Neural crest cell (in vitro differentiated cells): ENCODE measurements at regions not wholly inside any gene's neighbourhood (a gene's known extent, or its start where the extent isn't known, plus 50 kb on each side); places are given as distances from the start of the nearest gene placed in this dataset.

Source experiments
- DNase-seq: peaks from one replicate; pipeline ENCODE4 v3.0.0; 2021; ENCODE audit warnings: low read depth, mixed read lengths, low spot score
- H3K27ac Mint-ChIP-seq: one replicate; pipeline ENCODE4 v1.8.0; 2021; ENCODE audit warnings: mild to moderate bottlenecking, mixed read lengths; ENCODE audit not compliant: unreplicated experiment
- H3K27me3 Mint-ChIP-seq: 2 replicates; pipeline ENCODE4 v1.8.0; 2021; ENCODE audit warnings: low read depth, mild to moderate bottlenecking, mixed read lengths
- H3K36me3 Mint-ChIP-seq: 2 replicates; pipeline ENCODE4 v1.8.0; 2021; ENCODE audit warnings: low read depth, mild to moderate bottlenecking, mixed read lengths
- H3K4me1 Mint-ChIP-seq: 2 replicates; pipeline ENCODE4 v1.8.0; 2021; ENCODE audit warnings: mixed read lengths
- H3K4me3 Mint-ChIP-seq: one replicate; pipeline ENCODE4 v1.8.0; 2021; ENCODE audit warnings: mild to moderate bottlenecking, mixed read lengths
- H3K9me3 Mint-ChIP-seq: 2 replicates; pipeline ENCODE4 v1.8.0; 2021; ENCODE audit warnings: mixed read lengths
- TF ChIP-seq, protein P1 (sequence below): fragments of 200-600 bp; sonication (generic); conservative IDR thresholded peaks from 2 replicates; pipeline ENCODE4 v1.5.0; 2021; ENCODE audit warnings: antibody characterized with exemption, mild to moderate bottlenecking

DNA sequence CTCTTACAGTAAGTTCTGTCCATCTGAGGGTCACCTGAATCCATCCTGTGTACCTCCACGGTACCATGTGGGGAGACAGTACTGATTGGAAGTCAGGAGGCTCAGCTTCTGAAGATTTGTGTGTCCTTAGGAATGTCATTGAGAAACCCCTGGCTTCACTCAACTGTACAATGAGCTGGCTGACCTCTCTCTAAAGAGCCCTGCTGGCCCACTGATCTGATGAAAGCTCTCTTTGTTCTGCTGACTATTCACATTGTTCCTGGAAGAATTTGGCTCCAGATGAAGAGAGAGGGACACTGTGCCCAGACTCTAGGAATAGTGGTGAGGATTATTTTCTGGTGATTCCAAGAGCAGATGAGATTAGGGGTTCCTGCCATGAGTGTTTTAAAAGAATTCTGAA lies 141.2 kb downstream of the LURAP1L start:
- TF ChIP-seq, protein P1, sequence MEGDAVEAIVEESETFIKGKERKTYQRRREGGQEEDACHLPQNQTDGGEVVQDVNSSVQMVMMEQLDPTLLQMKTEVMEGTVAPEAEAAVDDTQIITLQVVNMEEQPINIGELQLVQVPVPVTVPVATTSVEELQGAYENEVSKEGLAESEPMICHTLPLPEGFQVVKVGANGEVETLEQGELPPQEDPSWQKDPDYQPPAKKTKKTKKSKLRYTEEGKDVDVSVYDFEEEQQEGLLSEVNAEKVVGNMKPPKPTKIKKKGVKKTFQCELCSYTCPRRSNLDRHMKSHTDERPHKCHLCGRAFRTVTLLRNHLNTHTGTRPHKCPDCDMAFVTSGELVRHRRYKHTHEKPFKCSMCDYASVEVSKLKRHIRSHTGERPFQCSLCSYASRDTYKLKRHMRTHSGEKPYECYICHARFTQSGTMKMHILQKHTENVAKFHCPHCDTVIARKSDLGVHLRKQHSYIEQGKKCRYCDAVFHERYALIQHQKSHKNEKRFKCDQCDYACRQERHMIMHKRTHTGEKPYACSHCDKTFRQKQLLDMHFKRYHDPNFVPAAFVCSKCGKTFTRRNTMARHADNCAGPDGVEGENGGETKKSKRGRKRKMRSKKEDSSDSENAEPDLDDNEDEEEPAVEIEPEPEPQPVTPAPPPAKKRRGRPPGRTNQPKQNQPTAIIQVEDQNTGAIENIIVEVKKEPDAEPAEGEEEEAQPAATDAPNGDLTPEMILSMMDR, result no peak
- H3K9me3 Mint-ChIP-seq, result no peaks in the 10 kb centered on the region
- H3K27me3 Mint-ChIP-seq, result no peaks in the 10 kb centered on the region
- peaks cover 26% of the 10 kb centered on the region for H3K4me1 Mint-ChIP-seq
- peak; percentile 22 for DNase-seq
- peak overlapping the region; percentile 90 for H3K27ac Mint-ChIP-seq
- H3K4me3 Mint-ChIP-seq, result no peak overlapping the region
- no peaks in the 10 kb centered on the region for H3K36me3 Mint-ChIP-seq

DNA sequence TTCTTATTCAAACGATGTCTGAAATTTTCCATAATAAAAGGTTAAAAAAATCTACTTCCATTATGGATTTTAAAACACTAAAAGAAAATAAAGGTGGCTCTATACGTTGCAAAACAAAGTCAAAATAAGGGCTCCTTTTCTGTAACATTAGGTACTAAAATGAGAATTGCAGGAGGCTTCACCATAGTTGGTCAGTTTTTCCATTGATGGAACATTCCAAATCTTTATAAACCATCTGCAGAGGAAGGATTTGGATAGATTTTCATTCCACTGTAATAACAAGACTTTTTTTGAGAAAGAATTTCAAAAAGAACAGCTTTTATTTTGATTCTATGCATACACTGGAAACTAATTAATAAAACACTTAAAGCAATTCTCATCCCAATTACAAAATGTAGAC lies 145.6 kb downstream of the LURAP1L start:
- H3K4me3 Mint-ChIP-seq, result no peak overlapping the region

DNA sequence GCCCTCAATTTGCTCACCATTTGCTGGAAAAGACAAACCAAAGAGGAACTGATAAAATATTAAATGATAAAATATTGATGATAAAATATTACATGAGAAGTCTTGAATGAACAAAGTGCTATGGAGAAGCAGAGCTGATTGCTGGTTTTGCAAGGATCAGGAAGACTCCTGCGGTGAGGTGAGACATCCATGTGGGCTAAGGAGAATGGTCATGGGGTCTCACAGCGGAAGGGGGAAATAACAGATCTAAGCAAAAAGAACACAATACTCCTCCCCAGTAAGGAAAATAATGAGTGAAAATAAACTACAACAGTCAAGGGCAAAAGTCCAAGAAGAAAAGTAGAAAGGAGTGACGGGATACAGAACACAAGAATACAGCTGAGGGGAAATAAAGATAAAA lies 146.8 kb downstream of the LURAP1L start:
- no peak for DNase-seq
- TF ChIP-seq, protein P1, result no peak
- H3K4me3 Mint-ChIP-seq, result no peak overlapping the region
- no peaks in the 10 kb centered on the region for H3K36me3 Mint-ChIP-seq
- H3K9me3 Mint-ChIP-seq, result peaks cover 3% of the 10 kb centered on the region
- no peaks in the 10 kb centered on the region for H3K27me3 Mint-ChIP-seq
- H3K4me1 Mint-ChIP-seq, result peaks cover 23% of the 10 kb centered on the region
- peak overlapping the region; percentile 39 for H3K27ac Mint-ChIP-seq

More for the DNA sequence above, 145.6 kb downstream of the LURAP1L start:
- DNase-seq, result no peak
- Mint-ChIP-seq H3K36me3 (no peaks in the 10 kb centered on the region), H3K9me3 (peaks cover 3% of the 10 kb centered on the region), H3K4me1 (peaks cover 35% of the 10 kb centered on the region), H3K27ac (no peak overlapping the region), H3K27me3 (no peaks in the 10 kb centered on the region)
- TF ChIP-seq, protein P1, result no peak

DNA sequence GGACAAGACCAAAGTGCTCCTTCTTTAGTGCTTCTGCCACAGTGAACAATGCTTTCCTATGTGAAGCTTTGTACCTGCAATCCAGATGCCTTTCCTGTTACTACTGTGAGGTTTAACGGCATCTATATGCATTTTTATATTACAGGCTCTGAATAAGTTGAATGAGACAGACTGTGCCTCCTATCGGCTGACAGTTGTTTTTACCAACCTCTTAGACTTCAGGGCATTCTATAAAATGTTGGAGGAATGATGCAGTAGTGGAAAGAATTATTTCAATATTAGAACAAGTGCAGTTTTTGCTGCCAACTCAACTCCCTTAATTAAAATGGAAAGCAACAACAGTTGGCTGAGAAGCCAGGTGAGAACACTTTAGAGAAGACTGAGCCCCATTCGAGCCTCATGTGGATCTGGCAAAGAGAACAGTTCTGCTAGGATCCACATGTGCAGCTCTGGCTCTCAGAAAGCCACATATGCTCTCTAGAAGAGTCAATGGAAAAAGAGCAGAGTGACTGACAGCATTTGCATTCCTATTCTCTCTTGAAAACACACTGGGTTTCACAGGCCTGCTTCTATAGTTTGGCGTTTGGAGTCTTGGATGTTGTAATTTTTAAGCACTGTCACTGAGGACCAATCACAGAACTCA lies 147.5 kb downstream of the LURAP1L start:
- no peak overlapping the region for H3K27ac Mint-ChIP-seq
- H3K9me3 Mint-ChIP-seq, result peaks cover 3% of the 10 kb centered on the region
- no peak overlapping the region for H3K4me3 Mint-ChIP-seq
- TF ChIP-seq, protein P1, result no peak
- H3K36me3 Mint-ChIP-seq, result no peaks in the 10 kb centered on the region
- peaks cover 17% of the 10 kb centered on the region for H3K4me1 Mint-ChIP-seq
- H3K27me3 Mint-ChIP-seq, result no peaks in the 10 kb centered on the region
- DNase-seq, result no peak

DNA sequence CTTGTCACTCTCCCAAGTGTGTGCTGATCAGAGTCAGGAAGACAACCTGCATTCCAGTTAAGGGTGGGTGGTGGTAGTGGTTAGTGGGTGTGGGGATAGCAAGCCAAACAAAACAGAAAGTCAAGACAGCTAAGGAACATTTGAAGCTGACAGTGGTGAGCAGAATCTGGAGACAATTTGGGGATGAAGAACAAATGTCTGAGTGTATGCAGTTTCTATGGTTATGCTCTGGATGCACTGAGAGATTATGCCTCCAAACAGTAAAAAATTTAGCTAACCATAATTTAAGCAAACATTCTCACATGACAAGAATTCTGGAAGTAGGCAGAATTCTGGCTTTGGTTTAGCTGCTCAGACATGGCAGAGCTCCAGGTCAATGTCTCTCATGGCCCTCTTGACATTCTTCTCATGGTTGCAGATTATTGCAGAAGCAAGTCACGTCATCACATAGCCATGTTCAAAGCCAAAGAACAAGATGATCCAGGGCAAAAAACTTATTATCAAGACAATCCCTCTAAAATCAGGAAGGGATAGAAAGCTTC lies 148.7 kb downstream of the LURAP1L start:
- peak overlapping the region; percentile 8 for H3K27ac Mint-ChIP-seq
- peaks cover 14% of the 10 kb centered on the region for H3K4me1 Mint-ChIP-seq

More for the DNA sequence above, 148.7 kb downstream of the LURAP1L start:
- DNase-seq, result no peak
- Mint-ChIP-seq H3K4me3 (no peak overlapping the region), H3K9me3 (peaks cover 3% of the 10 kb centered on the region), H3K27me3 (no peaks in the 10 kb centered on the region), H3K36me3 (no peaks in the 10 kb centered on the region)
- TF ChIP-seq, protein P1, result no peak
